Stimulated activated CD4-positive, alpha-beta T cell treated with anti-CD3 and anti-CD28 coated beads, Interleukin-12 subunit alpha, Interleukin-12 subunit beta, amount 100 ng/mL, for 24 hours (primary cell): ENCODE measurements at regions not wholly inside any gene's neighbourhood (a gene's known extent, or its start where the extent isn't known, plus 50 kb on each side); places are given as distances from the start of the nearest gene placed in this dataset.
"Not testable (repeated sequence)": the region's sequence is repeated elsewhere in the genome, so short reads cannot be mapped to it uniquely, and the experiment has no call there.

ENCODE experiments used
- DNase-seq, 2 experiments: peaks; one replicate each; pipeline ENCODE4 v3.0.0-alpha.2; 2020; ENCODE audit warnings: low read depth in 2 of 2

GRCh38 chr10:111265341-111265740 is 188.5 kb downstream of the ADRA2A start:
- no peak for DNase-seq

- DNase-seq, result no peak
These were observed 189.3 kb downstream of the ADRA2A start for GRCh38 chr10:111266165-111266564.

- DNase-seq, result no peak
These were observed 190.8 kb downstream of the ADRA2A start for GRCh38 chr10:111267673-111268072.

GRCh38 chr10:111273235-111273634 is 196.4 kb downstream of the ADRA2A start:
- DNase-seq, result no peak

- DNase-seq, result no peak
These were observed 196.8 kb downstream of the ADRA2A start for GRCh38 chr10:111273635-111274034.

GRCh38 chr10:111275091-111275490 is 198.3 kb downstream of the ADRA2A start:
- no peak for DNase-seq

GRCh38 chr10:111277661-111278060 is 200.8 kb downstream of the ADRA2A start:
- no peak for DNase-seq

- no peak for DNase-seq
These were observed 201.4 kb downstream of the ADRA2A start for GRCh38 chr10:111278266-111278665.

- DNase-seq, result no peak
These were observed 204.7 kb downstream of the ADRA2A start for GRCh38 chr10:111281516-111281915.

- no peak for DNase-seq
These were observed 212.6 kb downstream of the ADRA2A start for GRCh38 chr10:111289461-111289860.

GRCh38 chr10:111290649-111291048 is 213.8 kb downstream of the ADRA2A start:
- no peak for DNase-seq

- DNase-seq, result no peak
These were observed 219.0 kb downstream of the ADRA2A start for GRCh38 chr10:111295788-111296187.

GRCh38 chr10:111297351-111297848 is 220.6 kb downstream of the ADRA2A start:
- DNase-seq, result no peak

GRCh38 chr10:111298031-111298430 is 221.2 kb downstream of the ADRA2A start:
- no peak for DNase-seq

- DNase-seq, result no peak
These were observed 222.2 kb downstream of the ADRA2A start for GRCh38 chr10:111299037-111299436.

- no peak for DNase-seq
These were observed 227.1 kb downstream of the ADRA2A start for GRCh38 chr10:111303887-111304286.

- no peak for DNase-seq
These were observed 239.9 kb downstream of the ADRA2A start for GRCh38 chr10:111316722-111317212.

GRCh38 chr10:111319866-111320265 is 243.0 kb downstream of the ADRA2A start:
- DNase-seq, result no peak

GRCh38 chr10:111323389-111323966 is 246.6 kb downstream of the ADRA2A start:
- DNase-seq, result no peak

GRCh38 chr10:111332174-111332573 is 255.3 kb downstream of the ADRA2A start:
- DNase-seq, result not testable (repeated sequence)

- no peak for DNase-seq
These were observed 259.0 kb downstream of the ADRA2A start for GRCh38 chr10:111335826-111336225.

- no peak for DNase-seq
These were observed 261.2 kb downstream of the ADRA2A start for GRCh38 chr10:111338035-111338434.

GRCh38 chr10:111338805-111339204 is 262.0 kb downstream of the ADRA2A start:
- DNase-seq, result no peak

- DNase-seq, result no peak
These were observed 268.0 kb downstream of the ADRA2A start for GRCh38 chr10:111344804-111345203.
